ENCODE measurements at regions not wholly inside any gene's neighbourhood (a gene's known extent, or its start where the extent isn't known, plus 50 kb on each side); places are given as distances from the start of the nearest gene placed in this dataset.
"Not testable (repeated sequence)": the region's sequence is repeated elsewhere in the genome, so short reads cannot be mapped to it uniquely, and the experiment has no call there.

GRCh38 chr12:5114436-5114835 is 70.8 kb downstream of the KCNA5 start:
- Histone ChIP-seq H3K9me3 (ENCODE audit: low read depth, low read length) (no peaks in the 10 kb centered on the region), H3K4me2 (ENCODE audit: insufficient read depth, low read length) (no peak overlapping the region), H3K4me1 (ENCODE audit: insufficient read depth, low read length) (no peaks in the 10 kb centered on the region), H3K4me3 (ENCODE audit: insufficient read depth, low read length) (no peak overlapping the region), H4K20me1 (ENCODE audit: insufficient read depth, low read length) (no peaks in the 10 kb centered on the region), H3K27ac (ENCODE audit: low read depth, low read length) (no peak overlapping the region), H3K79me2 (ENCODE audit: insufficient read depth, low read length) (no peaks in the 10 kb centered on the region), H3K36me3 (ENCODE audit: insufficient read depth, low read length) (no peaks in the 10 kb centered on the region), H2AFZ (ENCODE audit: low read length) (no peak overlapping the region), H3K27me3 (ENCODE audit: insufficient read depth, low read length) (no peaks in the 10 kb centered on the region)
- DNase-seq (ENCODE audit: insufficient read length, low spot score, missing footprints), result no peak
- TF ChIP-seq, protein P1, sequence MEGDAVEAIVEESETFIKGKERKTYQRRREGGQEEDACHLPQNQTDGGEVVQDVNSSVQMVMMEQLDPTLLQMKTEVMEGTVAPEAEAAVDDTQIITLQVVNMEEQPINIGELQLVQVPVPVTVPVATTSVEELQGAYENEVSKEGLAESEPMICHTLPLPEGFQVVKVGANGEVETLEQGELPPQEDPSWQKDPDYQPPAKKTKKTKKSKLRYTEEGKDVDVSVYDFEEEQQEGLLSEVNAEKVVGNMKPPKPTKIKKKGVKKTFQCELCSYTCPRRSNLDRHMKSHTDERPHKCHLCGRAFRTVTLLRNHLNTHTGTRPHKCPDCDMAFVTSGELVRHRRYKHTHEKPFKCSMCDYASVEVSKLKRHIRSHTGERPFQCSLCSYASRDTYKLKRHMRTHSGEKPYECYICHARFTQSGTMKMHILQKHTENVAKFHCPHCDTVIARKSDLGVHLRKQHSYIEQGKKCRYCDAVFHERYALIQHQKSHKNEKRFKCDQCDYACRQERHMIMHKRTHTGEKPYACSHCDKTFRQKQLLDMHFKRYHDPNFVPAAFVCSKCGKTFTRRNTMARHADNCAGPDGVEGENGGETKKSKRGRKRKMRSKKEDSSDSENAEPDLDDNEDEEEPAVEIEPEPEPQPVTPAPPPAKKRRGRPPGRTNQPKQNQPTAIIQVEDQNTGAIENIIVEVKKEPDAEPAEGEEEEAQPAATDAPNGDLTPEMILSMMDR (IDR thresholded peaks at IDR 0.05; ENCODE audit: extremely low read depth, low read depth, low read length), result no peak

- H3K36me3 ChIP-seq (ENCODE audit: insufficient read depth, low read length); H3K79me2 ChIP-seq (ENCODE audit: insufficient read depth, low read length); H3K4me2 ChIP-seq (ENCODE audit: insufficient read depth, low read length); H3K4me3 ChIP-seq (ENCODE audit: insufficient read depth, low read length); H4K20me1 ChIP-seq (ENCODE audit: insufficient read depth, low read length); H3K27me3 ChIP-seq (ENCODE audit: insufficient read depth, low read length); DNase-seq (ENCODE audit: insufficient read length, low spot score, missing footprints); H3K27ac ChIP-seq (ENCODE audit: low read depth, low read length); H2AFZ ChIP-seq (ENCODE audit: low read length); H3K4me1 ChIP-seq (ENCODE audit: insufficient read depth, low read length); H3K9me3 ChIP-seq (ENCODE audit: low read depth, low read length): not testable (repeated sequence)
These were observed 78.1 kb downstream of the KCNA5 start for GRCh38 chr12:5121784-5122183.

DNA sequence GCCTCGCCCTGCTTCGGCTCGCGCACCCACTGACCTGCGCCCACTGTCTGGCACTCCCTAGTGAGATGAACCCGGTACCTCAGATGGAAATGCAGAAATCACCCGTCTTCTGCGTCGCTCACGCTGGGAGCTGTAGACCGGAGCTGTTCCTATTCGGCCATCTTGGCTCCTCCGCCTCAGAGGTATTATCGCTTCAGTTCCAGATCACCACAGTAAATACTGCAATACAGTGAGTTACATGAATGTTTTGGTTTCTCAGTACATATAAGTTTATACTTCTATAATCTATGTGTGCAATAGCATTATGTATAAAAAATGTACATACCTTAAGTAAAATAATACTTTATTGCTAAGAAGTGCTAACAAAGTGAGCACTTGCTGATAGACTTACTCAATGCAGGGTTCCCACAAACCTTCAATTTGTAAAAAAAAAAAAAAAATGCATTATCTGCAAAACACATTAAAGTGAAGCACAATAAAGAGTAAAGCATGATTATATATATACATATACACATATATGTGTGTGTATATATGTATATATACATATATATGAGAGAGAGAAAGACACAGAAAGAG is 78.7 kb downstream of the KCNA5 start:
- not testable (repeated sequence) for H3K27me3 ChIP-seq (ENCODE audit: insufficient read depth, low read length); H3K27ac ChIP-seq (ENCODE audit: low read depth, low read length); H3K36me3 ChIP-seq (ENCODE audit: insufficient read depth, low read length); DNase-seq (ENCODE audit: insufficient read length, low spot score, missing footprints); H2AFZ ChIP-seq (ENCODE audit: low read length); H3K9me3 ChIP-seq (ENCODE audit: low read depth, low read length); H3K4me3 ChIP-seq (ENCODE audit: insufficient read depth, low read length); H3K4me1 ChIP-seq (ENCODE audit: insufficient read depth, low read length); H3K4me2 ChIP-seq (ENCODE audit: insufficient read depth, low read length); H4K20me1 ChIP-seq (ENCODE audit: insufficient read depth, low read length); H3K79me2 ChIP-seq (ENCODE audit: insufficient read depth, low read length)

DNA sequence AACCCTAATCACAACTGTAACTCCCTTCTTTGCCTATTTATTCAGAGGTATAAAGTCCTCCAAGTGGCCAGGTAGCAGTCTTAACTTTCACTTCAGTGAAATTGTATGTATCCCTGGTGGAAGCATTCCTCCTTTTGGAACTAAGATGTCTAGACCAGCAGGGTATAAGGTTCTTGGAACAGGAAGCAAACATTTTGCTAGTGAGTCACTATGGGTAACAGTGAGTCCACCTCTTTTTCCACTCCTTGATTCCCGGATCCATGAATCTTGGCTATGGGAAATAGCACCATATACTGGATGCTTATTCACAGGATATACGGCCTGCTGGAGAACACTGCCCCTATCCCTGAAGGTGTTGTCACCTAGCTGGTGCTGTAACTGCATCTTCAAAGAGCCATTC is 80.2 kb downstream of the KCNA5 start:
- Histone ChIP-seq H3K9me3 (ENCODE audit: low read depth, low read length) (no peaks in the 10 kb centered on the region), H3K36me3 (ENCODE audit: insufficient read depth, low read length) (no peaks in the 10 kb centered on the region), H3K4me3 (ENCODE audit: insufficient read depth, low read length) (no peak overlapping the region), H3K4me2 (ENCODE audit: insufficient read depth, low read length) (no peak overlapping the region), H4K20me1 (ENCODE audit: insufficient read depth, low read length) (no peaks in the 10 kb centered on the region), H3K27me3 (ENCODE audit: insufficient read depth, low read length) (no peaks in the 10 kb centered on the region), H3K4me1 (ENCODE audit: insufficient read depth, low read length) (no peaks in the 10 kb centered on the region), H2AFZ (ENCODE audit: low read length) (no peak overlapping the region), H3K79me2 (ENCODE audit: insufficient read depth, low read length) (no peaks in the 10 kb centered on the region), H3K27ac (ENCODE audit: low read depth, low read length) (no peak overlapping the region)
- TF ChIP-seq, protein P1 (IDR thresholded peaks at IDR 0.05; ENCODE audit: extremely low read depth, low read depth, low read length), result no peak
- DNase-seq (ENCODE audit: insufficient read length, low spot score, missing footprints), result no peak

- no peaks in the 10 kb centered on the region for H4K20me1 ChIP-seq (ENCODE audit: insufficient read depth, low read length)
- H3K27ac ChIP-seq (ENCODE audit: low read depth, low read length), result no peak overlapping the region
- TF ChIP-seq, protein P1 (IDR thresholded peaks at IDR 0.05; ENCODE audit: extremely low read depth, low read depth, low read length), result no peak
- no peaks in the 10 kb centered on the region for H3K36me3 ChIP-seq (ENCODE audit: insufficient read depth, low read length)
- H3K4me2 ChIP-seq (ENCODE audit: insufficient read depth, low read length), result no peak overlapping the region
- H3K4me3 ChIP-seq (ENCODE audit: insufficient read depth, low read length), result no peak overlapping the region
- no peak for DNase-seq (ENCODE audit: insufficient read length, low spot score, missing footprints)
- no peaks in the 10 kb centered on the region for H3K9me3 ChIP-seq (ENCODE audit: low read depth, low read length)
- H3K79me2 ChIP-seq (ENCODE audit: insufficient read depth, low read length), result no peaks in the 10 kb centered on the region
- no peaks in the 10 kb centered on the region for H3K27me3 ChIP-seq (ENCODE audit: insufficient read depth, low read length)
- no peak overlapping the region for H2AFZ ChIP-seq (ENCODE audit: low read length)
- no peaks in the 10 kb centered on the region for H3K4me1 ChIP-seq (ENCODE audit: insufficient read depth, low read length)
These were observed 80.7 kb downstream of the KCNA5 start for GRCh38 chr12:5124401-5124800.

All from osteoblast (primary cell).